Fibroblast of lung (primary cell): ENCODE measurements at regions not wholly inside any gene's neighbourhood (a gene's known extent, or its start where the extent isn't known, plus 50 kb on each side); places are given as distances from the start of the nearest gene placed in this dataset.

ENCODE experiments used
- EZH2 ChIP-seq: IDR thresholded peaks from 2 replicates; pipeline ENCODE4 v1.5.1; 2012; ENCODE audit warnings: low read length, control low read depth, mild to moderate bottlenecking; ENCODE audit errors: missing control alignments
- TF ChIP-seq, protein P1 (sequence below), 2 donors: IDR thresholded peaks in 1 of 2; conservative IDR thresholded peaks in 1 of 2; 1 replicate in 1 of 2; 2 replicates in 1 of 2; pipeline ENCODE4 v1.5.1; 2011 to 2012; ENCODE audit warnings: low read length in 2 of 2, control low read depth in 1 of 2, inconsistent platforms in 1 of 2, low read depth in 1 of 2, mild to moderate bottlenecking in 1 of 2

- TF ChIP-seq, protein P1, sequence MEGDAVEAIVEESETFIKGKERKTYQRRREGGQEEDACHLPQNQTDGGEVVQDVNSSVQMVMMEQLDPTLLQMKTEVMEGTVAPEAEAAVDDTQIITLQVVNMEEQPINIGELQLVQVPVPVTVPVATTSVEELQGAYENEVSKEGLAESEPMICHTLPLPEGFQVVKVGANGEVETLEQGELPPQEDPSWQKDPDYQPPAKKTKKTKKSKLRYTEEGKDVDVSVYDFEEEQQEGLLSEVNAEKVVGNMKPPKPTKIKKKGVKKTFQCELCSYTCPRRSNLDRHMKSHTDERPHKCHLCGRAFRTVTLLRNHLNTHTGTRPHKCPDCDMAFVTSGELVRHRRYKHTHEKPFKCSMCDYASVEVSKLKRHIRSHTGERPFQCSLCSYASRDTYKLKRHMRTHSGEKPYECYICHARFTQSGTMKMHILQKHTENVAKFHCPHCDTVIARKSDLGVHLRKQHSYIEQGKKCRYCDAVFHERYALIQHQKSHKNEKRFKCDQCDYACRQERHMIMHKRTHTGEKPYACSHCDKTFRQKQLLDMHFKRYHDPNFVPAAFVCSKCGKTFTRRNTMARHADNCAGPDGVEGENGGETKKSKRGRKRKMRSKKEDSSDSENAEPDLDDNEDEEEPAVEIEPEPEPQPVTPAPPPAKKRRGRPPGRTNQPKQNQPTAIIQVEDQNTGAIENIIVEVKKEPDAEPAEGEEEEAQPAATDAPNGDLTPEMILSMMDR (conservative IDR thresholded peaks at IDR 0.05 in 1 of 2, IDR thresholded peaks at IDR 0.05 in 1 of 2; ENCODE audit: low read depth in 1 of 2, low read length in 2 of 2) = no peak
- no peak for TF ChIP-seq EZH2
These were observed 111.1 kb upstream of the PEG3 start for GRCh38 chr19:56951672-56952071.
